Peyer's patch (tissue), 4 donors: ENCODE measurements at regions not wholly inside any gene's neighbourhood (a gene's known extent, or its start where the extent isn't known, plus 50 kb on each side); places are given as distances from the start of the nearest gene placed in this dataset.

Experiments used
- CTCF ChIP-seq, 6 experiments: fragments of 450-650 bp in 4 of 6; fragments of 200-600 bp in 2 of 6; sonication (generic) in 1 of 6; IDR thresholded peaks; one replicate each; pipeline ENCODE4 v1.5.1; 2017 to 2019; ENCODE audit warnings: antibody characterized with exemption in 6 of 6, mild to moderate bottlenecking in 3 of 6, moderate library complexity in 1 of 6
- POLR2A ChIP-seq, 2 donors: fragments of 450-650 bp; IDR thresholded peaks; one replicate each; pipeline ENCODE4 v1.5.1; 2017; ENCODE audit warnings: antibody characterized with exemption in 2 of 2, mild to moderate bottlenecking in 2 of 2, moderate library complexity in 2 of 2

GRCh38 chr4:119745351-119745750, 116.7 kb upstream of the PDE5A start:
- TF ChIP-seq CTCF (IDR thresholded peaks at IDR 0.05) (no peak), POLR2A (IDR thresholded peaks at IDR 0.05) (no peak)
